Loucy (cell line): ENCODE measurements at regions not wholly inside any gene's neighbourhood (a gene's known extent, or its start where the extent isn't known, plus 50 kb on each side); places are given as distances from the start of the nearest gene placed in this dataset.
"Not testable (repeated sequence)": the region's sequence is repeated elsewhere in the genome, so short reads cannot be mapped to it uniquely, and the experiment has no call there.

Experiments
- H2AFZ ChIP-seq: fragments of 200-600 bp; sonication (generic); 2 replicates; pipeline ENCODE4 v1.6.0; 2016; ENCODE audit warnings: antibody characterized with exemption, mild to moderate bottlenecking, low read length, moderate library complexity
- H3F3A ChIP-seq: fragments of 200-600 bp; 2 replicates; pipeline ENCODE4 v1.6.0; 2016; ENCODE audit warnings: antibody characterized with exemption, low read depth, mild to moderate bottlenecking
- H3K27me3 ChIP-seq: fragments of 200-600 bp; sonication (generic); 2 replicates; pipeline ENCODE4 v1.6.1; 2014; ENCODE audit warnings: low read length, mild to moderate bottlenecking; ENCODE audit not compliant: insufficient read depth, poor library complexity, severe bottlenecking
- H3K36me3 ChIP-seq: fragments of 200-600 bp; sonication (generic); 2 replicates; pipeline ENCODE4 v1.6.1; 2016; ENCODE audit warnings: low read length; ENCODE audit not compliant: insufficient read depth
- H3K4me1 ChIP-seq: fragments of 200-600 bp; sonication (generic); 2 replicates; pipeline ENCODE4 v1.5.1; 2014; ENCODE audit warnings: low read length, mild to moderate bottlenecking; ENCODE audit not compliant: insufficient read depth, poor library complexity, severe bottlenecking
- H3K4me2 ChIP-seq: fragments of 200-600 bp; sonication (generic); 2 replicates; pipeline ENCODE4 v1.6.0; 2014; ENCODE audit warnings: antibody characterized with exemption, low read length, low read depth, mild to moderate bottlenecking; ENCODE audit not compliant: poor library complexity, severe bottlenecking
- H3K4me3 ChIP-seq: fragments of 200-600 bp; sonication (generic); 2 replicates; pipeline ENCODE4 v1.5.1; 2014; ENCODE audit warnings: low read length, mild to moderate bottlenecking, mixed read lengths; ENCODE audit not compliant: poor library complexity, severe bottlenecking
- H3K79me2 ChIP-seq: fragments of 200-600 bp; sonication (generic); 2 replicates; pipeline ENCODE4 v1.6.1; 2014; ENCODE audit warnings: low read length; ENCODE audit not compliant: insufficient read depth
- H3K9ac ChIP-seq: fragments of 200-600 bp; sonication (generic); 2 replicates; pipeline ENCODE4 v1.6.0; 2014; ENCODE audit warnings: mild to moderate bottlenecking, low read depth, low read length, moderate library complexity; ENCODE audit not compliant: poor library complexity, severe bottlenecking
- H3K9me2 ChIP-seq: fragments of 200-600 bp; sonication (generic); replicated peaks from 2 replicates; pipeline ENCODE4 v1.6.1; 2016; ENCODE audit warnings: low read depth, low read length, mixed read lengths
- H3K9me3 ChIP-seq: fragments of 200-600 bp; sonication (generic); 2 replicates; pipeline ENCODE4 v1.6.1; 2014; ENCODE audit warnings: mild to moderate bottlenecking, antibody characterized with exemption, low read length, low read depth; ENCODE audit not compliant: insufficient read depth
- H4K20me1 ChIP-seq: fragments of 200-600 bp; sonication (generic); 2 replicates; pipeline ENCODE4 v1.6.0; 2014; ENCODE audit warnings: antibody characterized with exemption, low read length, mild to moderate bottlenecking; ENCODE audit not compliant: insufficient read depth, poor library complexity, severe bottlenecking
- CTCF ChIP-seq: fragments of 200-600 bp; sonication (generic); conservative IDR thresholded peaks from 2 replicates; pipeline ENCODE4 v1.5.1; 2014; ENCODE audit warnings: mild to moderate bottlenecking, antibody characterized with exemption, low read length
- EZH2phosphoT487 ChIP-seq: fragments of 200-600 bp; IDR thresholded peaks from 2 replicates; pipeline ENCODE4 v1.6.1; 2018; ENCODE audit warnings: antibody characterized with exemption, mild to moderate bottlenecking, moderate library complexity, borderline replicate concordance

- not testable (repeated sequence) for H3K36me3 ChIP-seq, H2AFZ ChIP-seq, H4K20me1 ChIP-seq, H3K27me3 ChIP-seq, H3F3A ChIP-seq, H3K79me2 ChIP-seq, H3K9me3 ChIP-seq, H3K9me2 ChIP-seq
- peak overlapping the region; percentile 43 for H3K4me3 ChIP-seq
- H3K9ac ChIP-seq = peak overlapping the region; percentile 39
- H3K4me1 ChIP-seq = peaks cover 36% of the 10 kb centered on the region
- H3K4me2 ChIP-seq = peak overlapping the region; percentile 60
Observed at GRCh38 chr7:38331853-38332595, 58.6 kb upstream of the TARP start.

GRCh38 chr7:38330861-38331621, 57.6 kb upstream of the TARP start:
- Histone ChIP-seq H3K9me3 (no peaks in the 10 kb centered on the region), H3K36me3 (no peaks in the 10 kb centered on the region), H3K4me3 (peak overlapping the region; percentile 43), H3K27me3 (no peaks in the 10 kb centered on the region), H3K9me2 (no peaks in the 10 kb centered on the region), H4K20me1 (no peaks in the 10 kb centered on the region), H3F3A (no peaks in the 10 kb centered on the region), H3K4me2 (peak overlapping the region; percentile 60), H3K79me2 (0 out of 2 replicates have a peak, but pooled peaks cover 3% of the 10 kb centered on the region), H3K9ac (peak overlapping the region; percentile 39), H3K4me1 (peaks cover 34% of the 10 kb centered on the region), H2AFZ (peak overlapping the region; percentile 57)
- TF ChIP-seq EZH2phosphoT487 = no peak
- peak; percentile 60 for TF ChIP-seq CTCF

- Histone ChIP-seq H2AFZ (no peak overlapping the region), H3K36me3 (no peaks in the 10 kb centered on the region), H3K9ac (no peak overlapping the region), H3K79me2 (0 out of 2 replicates have a peak, but pooled peaks cover 3% of the 10 kb centered on the region), H3K9me3 (no peaks in the 10 kb centered on the region), H3K4me2 (no peak overlapping the region), H3K27me3 (no peaks in the 10 kb centered on the region), H4K20me1 (no peaks in the 10 kb centered on the region), H3F3A (no peaks in the 10 kb centered on the region), H3K4me1 (peaks cover 26% of the 10 kb centered on the region), H3K9me2 (no peaks in the 10 kb centered on the region), H3K4me3 (no peak overlapping the region)
- TF ChIP-seq EZH2phosphoT487 (no peak), CTCF (no peak)
Observed at GRCh38 chr7:38330039-38330438, 56.6 kb upstream of the TARP start.
